Kidney (tissue), 13 donors: ENCODE measurements at regions not wholly inside any gene's neighbourhood (a gene's known extent, or its start where the extent isn't known, plus 50 kb on each side); places are given as distances from the start of the nearest gene placed in this dataset.

Experiments
- DNase-seq, 5 donors: peaks; one replicate each; pipeline ENCODE4 v3.0.0-alpha.2; 2013 to 2020
- FAIRE-seq: peaks from 2 replicates; lab custom pipeline; 2012; peaks lifted over from hg19 to GRCh38; lab: Jason Lieb, UNC
- H3K27ac ChIP-seq, 2 donors: one replicate each; pipeline ENCODE4 v1.7.0; 2013; ENCODE audit warnings: low read depth in 2 of 2, low read length in 2 of 2, inconsistent platforms in 1 of 2
- H3K27me3 ChIP-seq: one replicate; pipeline ENCODE4 v1.7.1; 2013; ENCODE audit warnings: low read length, inconsistent platforms; ENCODE audit not compliant: control insufficient read depth, insufficient read depth
- H3K36me3 ChIP-seq, 3 donors: one replicate each; pipeline versions ENCODE4 v1.7.0 to v1.7.1; 2013; ENCODE audit warnings: low read length in 3 of 3, control low read depth in 1 of 3, inconsistent platforms in 1 of 3; ENCODE audit not compliant: insufficient read depth in 3 of 3, control insufficient read depth in 2 of 3
- H3K4me1 ChIP-seq, 3 donors: one replicate each; pipeline versions ENCODE4 v1.7.0 to v1.7.1; 2013; ENCODE audit warnings: low read length in 3 of 3, inconsistent platforms in 1 of 3, low read depth in 1 of 3; ENCODE audit not compliant: control insufficient read depth in 2 of 3, insufficient read depth in 2 of 3
- H3K4me3 ChIP-seq, 3 donors: one replicate each; pipeline versions ENCODE4 v1.7.0 to v1.8.1; 2013; ENCODE audit warnings: low read length in 3 of 3, control low read depth in 1 of 3, inconsistent platforms in 1 of 3
- H3K9ac ChIP-seq, 3 donors: one replicate each; pipeline versions ENCODE4 v1.7.0 to v1.7.1; 2013; ENCODE audit warnings: low read length in 3 of 3, control low read depth in 1 of 3, inconsistent platforms in 1 of 3
- H3K9me3 ChIP-seq, 3 donors: one replicate each; pipeline versions ENCODE4 v1.7.0 to v1.7.1; 2013; ENCODE audit warnings: low read length in 3 of 3, control low read depth in 1 of 3, inconsistent platforms in 1 of 3; ENCODE audit not compliant: control insufficient read depth in 2 of 3, insufficient read depth in 1 of 3
- CTCF ChIP-seq: IDR thresholded peaks from 3 replicates; pipeline ENCODE4 v1.5.1; 2012; ENCODE audit warnings: mild to moderate bottlenecking, moderate library complexity, borderline replicate concordance; ENCODE audit not compliant: insufficient read depth; ENCODE audit errors: extremely low read depth
- intact Hi-C: fragments of 100-400 bp; cut with DNase I; formaldehyde crosslinking; loops from one replicate; pipeline ENCODE4 v1.11.1; 2022
- donor health status: control.
- donor health status: control.
- donor health status: control.
- donor health status: control.
- donor health status: control.
- donor health status: DM: yes; HTN: yes; CAD: no.
- donor health status: Normal renal cell carcinoma (clear cell type).

- no peak for DNase-seq
- intact Hi-C loops = no loop called here
- H3K4me3 ChIP-seq = no peak overlapping the region
- no peaks in the 10 kb centered on the region for H3K27me3 ChIP-seq
- FAIRE-seq = no peak
- no peaks in the 10 kb centered on the region for H3K9me3 ChIP-seq
- no peak overlapping the region for H3K9ac ChIP-seq
- H3K36me3 ChIP-seq = no peaks in the 10 kb centered on the region
- H3K27ac ChIP-seq = no peak overlapping the region
- no peaks in the 10 kb centered on the region for H3K4me1 ChIP-seq
- no peak for TF ChIP-seq CTCF
Measured at GRCh38 chr11:24153337-24153736, 343.5 kb upstream of the LUZP2 start.

GRCh38 chr11:24155792-24156191 lies 341.1 kb upstream of the LUZP2 start:
- Histone ChIP-seq H3K27me3 (no peaks in the 10 kb centered on the region), H3K27ac (no peak overlapping the region), H3K9ac (no peak overlapping the region), H3K4me3 (no peak overlapping the region), H3K4me1 (no peaks in the 10 kb centered on the region), H3K9me3 (no peaks in the 10 kb centered on the region), H3K36me3 (no peaks in the 10 kb centered on the region)
- intact Hi-C loops = no loop called here
- DNase-seq (no peak), FAIRE-seq (no peak)
- TF ChIP-seq CTCF = no peak

- Histone ChIP-seq H3K9ac (no peak overlapping the region), H3K36me3 (no peaks in the 10 kb centered on the region), H3K4me3 (no peak overlapping the region), H3K27me3 (no peaks in the 10 kb centered on the region), H3K9me3 (no peaks in the 10 kb centered on the region), H3K27ac (no peak overlapping the region), H3K4me1 (no peaks in the 10 kb centered on the region)
- intact Hi-C loops = no loop called here
- DNase-seq (no peak), FAIRE-seq (no peak)
- TF ChIP-seq CTCF = no peak
Measured at GRCh38 chr11:24157316-24157715, 339.5 kb upstream of the LUZP2 start.

GRCh38 chr11:24161587-24161986 lies 335.3 kb upstream of the LUZP2 start:
- no peak overlapping the region for H3K9ac ChIP-seq
- TF ChIP-seq CTCF = no peak
- no peak overlapping the region for H3K4me3 ChIP-seq
- no peaks in the 10 kb centered on the region for H3K36me3 ChIP-seq
- no peaks in the 10 kb centered on the region for H3K4me1 ChIP-seq
- no peaks in the 10 kb centered on the region for H3K27me3 ChIP-seq
- intact Hi-C loops = no loop called here
- H3K27ac ChIP-seq = no peak overlapping the region
- FAIRE-seq (no peak), DNase-seq (no peak)
- H3K9me3 ChIP-seq = no peaks in the 10 kb centered on the region
